A549 (cell line): ENCODE measurements at regions not wholly inside any gene's neighbourhood (a gene's known extent, or its start where the extent isn't known, plus 50 kb on each side); places are given as distances from the start of the nearest gene placed in this dataset.

Experiments used
- ATAC-seq, 2 experiments: fragments of 200-7000 bp in 1 of 2; fragments of >200 bp in 1 of 2; cut with Nextera tagmentation in 1 of 2; cut with Tn5 transposase in 1 of 2; 3 replicates each; pipeline versions ENCODE4 v1.8.0 to v1.9.1; 2018 to 2020; ENCODE audit warnings: mild to moderate bottlenecking in 1 of 2, moderate library complexity in 1 of 2
- CTCF ChIA-PET: fragments of 300-600 bp; sonication (Branson Sonifier 250); formaldehyde crosslinking; extraction: SDS; loops from one replicate; lab custom pipeline; 2021; ENCODE audit warnings: antibody characterized with exemption, inconsistent platforms; lab: Yijun Ruan, JAX
- POLR2A ChIA-PET: fragments of 350-600 bp; formaldehyde crosslinking; extraction: SDS; loops from one replicate; lab custom pipeline; 2021; ENCODE audit warnings: antibody characterized with exemption, inconsistent platforms; lab: Yijun Ruan, JAX
- DNase-seq, 2 experiments: peaks; one replicate each; pipeline versions ENCODE4 v3.0.0 to v3.0.0-alpha.2; 2011 to 2016; ENCODE audit warnings: low read depth in 1 of 2, low spot score in 1 of 2
- FAIRE-seq: peaks from 2 replicates; lab custom pipeline; 2011; peaks lifted over from hg19 to GRCh38; lab: Jason Lieb, UNC
- H3K27ac ChIP-seq, 2 experiments: fragments of >200 bp; sonication (Bioruptor Twin); formaldehyde crosslinking; 3 replicates each; pipeline ENCODE4 v1.5.1; 2016 to 2017
- H3K4me1 ChIP-seq: fragments of >200 bp; sonication (Bioruptor Twin); formaldehyde crosslinking; 3 replicates; pipeline ENCODE4 v1.6.1; 2016
- H3K4me2 ChIP-seq: fragments of >200 bp; sonication (Bioruptor Twin); formaldehyde crosslinking; 3 replicates; pipeline ENCODE4 v1.6.1; 2016
- H3K4me3 ChIP-seq: fragments of >200 bp; sonication (Bioruptor Twin); formaldehyde crosslinking; 3 replicates; pipeline ENCODE4 v1.5.1; 2016
- H3K9me3 ChIP-seq: fragments of >200 bp; sonication (Bioruptor Twin); formaldehyde crosslinking; 3 replicates; pipeline ENCODE4 v1.6.1; 2016
- ATOH8 ChIP-seq: fragments of 250-450 bp; sonication (Bioruptor Pico); IDR thresholded peaks from 2 replicates; pipeline ENCODE4 v1.5.0; 2020; ENCODE audit warnings: low read depth, mild to moderate bottlenecking, moderate library complexity
- CBX8 ChIP-seq: fragments of 200-600 bp; sonication (generic); IDR thresholded peaks from 2 replicates; pipeline ENCODE4 v1.6.1; 2016
- CHD2 ChIP-seq: fragments of 150-350 bp; IDR thresholded peaks from 2 replicates; pipeline ENCODE4 v1.6.1; 2014; ENCODE audit warnings: low read length; ENCODE audit not compliant: partially characterized antibody
- EHF ChIP-seq: fragments of 250-450 bp; sonication (Bioruptor Pico); IDR thresholded peaks from 2 replicates; pipeline ENCODE4 v1.5.0; 2020; ENCODE audit warnings: mild to moderate bottlenecking
- FOXS1 ChIP-seq: fragments of 250-450 bp; sonication (Bioruptor Pico); IDR thresholded peaks from 2 replicates; pipeline ENCODE4 v1.5.0; 2020; ENCODE audit warnings: mild to moderate bottlenecking, moderate library complexity
- GATA3 ChIP-seq: IDR thresholded peaks from 2 replicates; pipeline ENCODE4 v1.6.1; 2012; ENCODE audit warnings: borderline replicate concordance
- HEYL ChIP-seq: fragments of 250-450 bp; sonication (Bioruptor Pico); IDR thresholded peaks from 2 replicates; pipeline ENCODE4 v1.8.0; 2021; ENCODE audit warnings: mild to moderate bottlenecking, moderate library complexity
- HOXB13 ChIP-seq: fragments of 250-450 bp; sonication (Bioruptor Pico); IDR thresholded peaks from 2 replicates; pipeline ENCODE4 v1.5.0; 2020; ENCODE audit warnings: low read depth, mild to moderate bottlenecking, moderate library complexity
- HOXB5 ChIP-seq: fragments of 250-450 bp; sonication (Bioruptor Pico); IDR thresholded peaks from 2 replicates; pipeline ENCODE4 v1.5.0; 2020; ENCODE audit warnings: mild to moderate bottlenecking, moderate library complexity
- JUN ChIP-seq, 2 experiments: fragments of >200 bp; sonication (Bioruptor Twin); formaldehyde crosslinking; IDR thresholded peaks; 2 replicates in 1 of 2; 3 replicates in 1 of 2; pipeline ENCODE4 v1.6.1; 2016 to 2017
- JUNB ChIP-seq: fragments of >200 bp; sonication (Bioruptor Twin); formaldehyde crosslinking; IDR thresholded peaks from 2 replicates; pipeline ENCODE4 v1.6.1; 2016
- KDM1A ChIP-seq: fragments of 200-600 bp; sonication (generic); IDR thresholded peaks from 2 replicates; pipeline ENCODE4 v1.6.1; 2016; ENCODE audit warnings: low read depth, mild to moderate bottlenecking
- MAFK ChIP-seq: fragments of 450-650 bp; IDR thresholded peaks from 2 replicates; pipeline ENCODE4 v1.6.1; 2014; ENCODE audit not compliant: partially characterized antibody
- NPAS2 ChIP-seq: fragments of 250-450 bp; sonication (Bioruptor Pico); IDR thresholded peaks from 2 replicates; pipeline ENCODE4 v1.8.0; 2022; ENCODE audit warnings: mild to moderate bottlenecking, moderate library complexity, borderline replicate concordance
- NR3C1 ChIP-seq: fragments of >200 bp; sonication (Bioruptor Twin); formaldehyde crosslinking; IDR thresholded peaks from 3 replicates; pipeline ENCODE4 v1.6.1; 2017
- PBX3 ChIP-seq: IDR thresholded peaks from 2 replicates; pipeline ENCODE4 v1.6.1; 2012
- POLR2A ChIP-seq: IDR thresholded peaks from 2 replicates; pipeline ENCODE4 v1.6.1; 2012; ENCODE audit warnings: mild to moderate bottlenecking, low read length
- RCOR1 ChIP-seq: fragments of 150-350 bp; IDR thresholded peaks from 2 replicates; pipeline ENCODE4 v1.6.1; 2014; ENCODE audit warnings: antibody characterized with exemption, low read length, low read depth
- SREBF2 ChIP-seq: fragments of 450-650 bp; IDR thresholded peaks from 2 replicates; pipeline ENCODE4 v1.6.1; 2014; ENCODE audit warnings: mild to moderate bottlenecking, moderate library complexity
- TFCP2L1 ChIP-seq: fragments of 250-450 bp; sonication (Bioruptor Pico); IDR thresholded peaks from 2 replicates; pipeline ENCODE4 v1.5.0; 2021; ENCODE audit warnings: mild to moderate bottlenecking
- WGBS: methylation state at CpG from one replicate; pipeline ENCODE4 v1.1.6; 2017; ENCODE audit errors: missing lambda C conversion rate; 5-methylcytosine and 5-hydroxymethylcytosine counted together
- TF ChIP-seq, protein P1 (sequence below): fragments of >200 bp; sonication (Bioruptor Twin); formaldehyde crosslinking; IDR thresholded peaks from 3 replicates; pipeline ENCODE4 v1.6.1; 2016
- TF ChIP-seq, protein P2 (sequence below): fragments of 250-450 bp; sonication (Bioruptor Pico); IDR thresholded peaks from 2 replicates; pipeline ENCODE4 v1.5.0; 2021; ENCODE audit warnings: mild to moderate bottlenecking, moderate library complexity, borderline replicate concordance
- TF ChIP-seq, protein P3 (sequence below): IDR thresholded peaks from 2 replicates; pipeline ENCODE4 v1.6.1; 2012

- WGBS = 17% methylated on average over 1 of the region's 1 CpG
- DNase-seq (no peak), ATAC-seq (no peak), FAIRE-seq (no peak)
- ChIA-PET CTCF (interaction anchor here (1.1 kb wide), 2 partner anchors 33 to 70 kb away, joined by 3 to 4 read pairs; no protein-coding TSS in a partner anchor), POLR2A (no interaction called here)
- Histone ChIP-seq H3K4me3 (no peak overlapping the region), H3K9me3 (no peaks in the 10 kb centered on the region), H3K4me2 (no peak overlapping the region), H3K4me1 (peaks cover under 1% of the 10 kb centered on the region), H3K27ac (peak overlapping the region in 1 of 2 experiments; percentile 19; a peak in 1 of 6 replicates)
- TF ChIP-seq RCOR1 (no peak), CBX8 (no peak), FOXS1 (no peak), EHF (CRISPR knock-in tag) (no peak), HEYL (CRISPR knock-in tag) (no peak), NPAS2 (no peak), SREBF2 (no peak), NR3C1 (no peak), HOXB5 (no peak), JUNB (no peak), JUN (IDR thresholded peaks at IDR 0.05) (no peak), POLR2A (no peak), GATA3 (no peak), CHD2 (no peak)
- TF ChIP-seq, protein P1, sequence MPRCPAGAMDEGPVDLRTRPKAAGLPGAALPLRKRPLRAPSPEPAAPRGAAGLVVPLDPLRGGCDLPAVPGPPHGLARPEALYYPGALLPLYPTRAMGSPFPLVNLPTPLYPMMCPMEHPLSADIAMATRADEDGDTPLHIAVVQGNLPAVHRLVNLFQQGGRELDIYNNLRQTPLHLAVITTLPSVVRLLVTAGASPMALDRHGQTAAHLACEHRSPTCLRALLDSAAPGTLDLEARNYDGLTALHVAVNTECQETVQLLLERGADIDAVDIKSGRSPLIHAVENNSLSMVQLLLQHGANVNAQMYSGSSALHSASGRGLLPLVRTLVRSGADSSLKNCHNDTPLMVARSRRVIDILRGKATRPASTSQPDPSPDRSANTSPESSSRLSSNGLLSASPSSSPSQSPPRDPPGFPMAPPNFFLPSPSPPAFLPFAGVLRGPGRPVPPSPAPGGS = no peak
- TF ChIP-seq, protein P2, sequence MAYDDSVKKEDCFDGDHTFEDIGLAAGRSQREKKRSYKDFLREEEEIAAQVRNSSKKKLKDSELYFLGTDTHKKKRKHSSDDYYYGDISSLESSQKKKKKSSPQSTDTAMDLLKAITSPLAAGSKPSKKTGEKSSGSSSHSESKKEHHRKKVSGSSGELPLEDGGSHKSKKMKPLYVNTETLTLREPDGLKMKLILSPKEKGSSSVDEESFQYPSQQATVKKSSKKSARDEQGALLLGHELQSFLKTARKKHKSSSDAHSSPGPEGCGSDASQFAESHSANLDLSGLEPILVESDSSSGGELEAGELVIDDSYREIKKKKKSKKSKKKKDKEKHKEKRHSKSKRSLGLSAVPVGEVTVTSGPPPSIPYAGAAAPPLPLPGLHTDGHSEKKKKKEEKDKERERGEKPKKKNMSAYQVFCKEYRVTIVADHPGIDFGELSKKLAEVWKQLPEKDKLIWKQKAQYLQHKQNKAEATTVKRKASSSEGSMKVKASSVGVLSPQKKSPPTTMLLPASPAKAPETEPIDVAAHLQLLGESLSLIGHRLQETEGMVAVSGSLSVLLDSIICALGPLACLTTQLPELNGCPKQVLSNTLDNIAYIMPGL (CRISPR knock-in tag) = no peak
Observed at GRCh38 chr16:48087639-48088038, 68.2 kb downstream of the ABCC12 start.

GRCh38 chr16:48086422-48086821 is 69.4 kb downstream of the ABCC12 start:
- TF ChIP-seq NPAS2 (no peak), TFCP2L1 (no peak), KDM1A (no peak), ATOH8 (CRISPR knock-in tag) (no peak)
- TF ChIP-seq, protein P1 = no peak
- TF ChIP-seq, all 56 proteins: peak for 0
- DNase-seq (no peak), ATAC-seq (no peak), FAIRE-seq (no peak)
- Histone ChIP-seq H3K9me3 (no peaks in the 10 kb centered on the region), H3K4me2 (no peak overlapping the region), H3K4me1 (peaks cover 11% of the 10 kb centered on the region), H3K4me3 (no peak overlapping the region), H3K27ac (peak overlapping the region in 1 of 2 experiments; percentile 17; a peak in 1 of 6 replicates)
- ChIA-PET POLR2A (no interaction called here), CTCF (interaction anchor here (1.7 kb wide), 1 partner anchor 9 kb away, joined by 6 read pairs; no protein-coding TSS in a partner anchor)
- 85% methylated on average over 2 of the region's 2 CpGs for WGBS

DNA sequence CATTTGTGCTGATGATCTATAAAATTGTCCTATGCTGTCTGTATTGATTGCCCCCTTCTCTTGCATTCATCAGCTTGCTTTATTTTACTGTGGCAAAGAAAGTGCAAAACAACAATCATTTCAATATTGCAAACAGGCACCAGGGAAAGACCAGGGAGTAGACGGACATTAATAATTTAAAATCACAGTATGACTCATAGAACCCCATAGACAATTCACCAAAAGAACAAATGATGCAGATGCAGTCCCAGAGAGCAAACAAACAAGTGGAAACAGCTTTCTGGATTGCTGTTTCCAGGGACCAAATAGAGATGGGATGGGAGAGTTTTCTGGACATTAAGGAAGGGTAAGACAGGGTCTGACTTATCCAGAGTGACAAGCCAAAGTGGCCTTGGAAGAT is 70.1 kb downstream of the ABCC12 start:
- CTCF ChIA-PET = interaction anchor here (1.7 to 2.3 kb wide), 2 partner anchors 10 to 30 kb away, joined by 6 to 8 read pairs; no protein-coding TSS in a partner anchor
- Histone ChIP-seq H3K27ac (peak overlapping the region in 1 of 2 experiments; percentile 17; a peak in 1 of 6 replicates), H3K4me1 (peaks cover 18% of the 10 kb centered on the region), H3K9me3 (no peaks in the 10 kb centered on the region), H3K4me2 (no peak overlapping the region), H3K4me3 (no peak overlapping the region)
- POLR2A ChIA-PET = no interaction called here
- 47% methylated on average over 1 of the region's 1 CpG for WGBS
- ATAC-seq (no peak), DNase-seq (no peak), FAIRE-seq (no peak)
- TF ChIP-seq, protein P2 (CRISPR knock-in tag) = no peak
- TF ChIP-seq HEYL (CRISPR knock-in tag) (no peak), JUN (IDR thresholded peaks at IDR 0.05) (no peak), MAFK (no peak), PBX3 (no peak), HOXB13 (no peak)
- TF ChIP-seq, protein P3, sequence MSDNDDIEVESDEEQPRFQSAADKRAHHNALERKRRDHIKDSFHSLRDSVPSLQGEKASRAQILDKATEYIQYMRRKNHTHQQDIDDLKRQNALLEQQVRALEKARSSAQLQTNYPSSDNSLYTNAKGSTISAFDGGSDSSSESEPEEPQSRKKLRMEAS = no peak
